Stimulated activated CD4-positive, alpha-beta T cell treated with anti-CD3 and anti-CD28 coated beads, TNF-alpha, amount 100 ng/mL, for 1 hour (primary cell): ENCODE measurements at regions not wholly inside any gene's neighbourhood (a gene's known extent, or its start where the extent isn't known, plus 50 kb on each side); places are given as distances from the start of the nearest gene placed in this dataset.
"Not testable (repeated sequence)": the region's sequence is repeated elsewhere in the genome, so short reads cannot be mapped to it uniquely, and the experiment has no call there.

Source experiments
- DNase-seq, 3 donors: peaks; one replicate each; pipeline ENCODE4 v3.0.0-alpha.2; 2020; ENCODE audit warnings: low read depth in 3 of 3, low spot score in 1 of 3

DNA sequence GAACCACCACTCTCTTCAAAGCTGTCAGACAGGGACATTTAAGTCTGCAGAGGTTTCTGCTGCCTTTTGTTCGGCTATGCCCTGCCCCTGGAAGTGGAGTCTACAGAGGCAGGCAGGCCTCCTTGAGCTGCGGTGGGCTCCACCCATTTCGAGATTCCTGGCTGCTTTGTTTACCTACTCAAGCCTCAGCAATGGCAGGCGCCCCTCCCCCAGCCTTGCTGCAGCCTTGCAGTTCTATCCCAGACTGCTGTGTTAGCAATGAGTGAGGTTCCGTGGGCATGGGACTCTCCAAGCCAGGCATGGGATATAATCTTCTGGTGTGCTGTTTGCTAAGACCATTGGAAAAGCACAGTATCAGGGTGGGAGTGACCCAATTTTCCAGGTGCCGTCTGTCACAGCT lies 417.2 kb downstream of the KIF20B start:
- DNase-seq: not testable (repeated sequence)

DNA sequence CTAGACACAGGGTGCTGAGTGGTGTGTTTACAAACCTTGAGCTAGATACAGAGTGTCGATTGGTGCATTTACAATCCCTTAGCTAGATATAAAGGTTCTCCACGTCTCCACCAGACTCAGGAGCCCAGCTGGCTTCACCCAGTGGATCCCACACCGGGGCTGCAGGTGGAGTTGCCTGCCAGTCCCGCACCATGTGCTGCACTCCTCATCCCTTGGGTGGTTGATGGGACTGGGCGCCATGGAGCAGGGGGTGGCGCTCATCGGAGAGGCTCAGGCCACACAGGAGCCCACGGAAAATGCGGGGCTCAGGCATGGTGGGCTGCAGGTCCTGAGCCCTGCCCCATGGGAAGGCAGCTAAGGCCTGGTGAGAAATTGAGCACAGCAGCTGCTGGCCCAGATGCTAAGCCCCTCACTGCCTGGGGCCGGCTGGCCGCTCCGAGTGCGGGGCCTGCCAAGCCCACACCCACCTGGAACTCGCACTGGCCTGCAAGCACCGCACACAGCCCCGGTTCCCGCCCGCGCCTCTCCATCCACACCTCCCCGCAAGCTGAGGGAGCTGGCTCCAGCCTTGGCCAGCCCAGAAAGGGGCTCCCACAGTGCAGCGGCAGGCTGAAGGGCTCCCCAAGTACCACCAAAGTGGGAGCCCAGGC lies 418.4 kb downstream of the KIF20B start:
- DNase-seq: not testable (repeated sequence)

DNA sequence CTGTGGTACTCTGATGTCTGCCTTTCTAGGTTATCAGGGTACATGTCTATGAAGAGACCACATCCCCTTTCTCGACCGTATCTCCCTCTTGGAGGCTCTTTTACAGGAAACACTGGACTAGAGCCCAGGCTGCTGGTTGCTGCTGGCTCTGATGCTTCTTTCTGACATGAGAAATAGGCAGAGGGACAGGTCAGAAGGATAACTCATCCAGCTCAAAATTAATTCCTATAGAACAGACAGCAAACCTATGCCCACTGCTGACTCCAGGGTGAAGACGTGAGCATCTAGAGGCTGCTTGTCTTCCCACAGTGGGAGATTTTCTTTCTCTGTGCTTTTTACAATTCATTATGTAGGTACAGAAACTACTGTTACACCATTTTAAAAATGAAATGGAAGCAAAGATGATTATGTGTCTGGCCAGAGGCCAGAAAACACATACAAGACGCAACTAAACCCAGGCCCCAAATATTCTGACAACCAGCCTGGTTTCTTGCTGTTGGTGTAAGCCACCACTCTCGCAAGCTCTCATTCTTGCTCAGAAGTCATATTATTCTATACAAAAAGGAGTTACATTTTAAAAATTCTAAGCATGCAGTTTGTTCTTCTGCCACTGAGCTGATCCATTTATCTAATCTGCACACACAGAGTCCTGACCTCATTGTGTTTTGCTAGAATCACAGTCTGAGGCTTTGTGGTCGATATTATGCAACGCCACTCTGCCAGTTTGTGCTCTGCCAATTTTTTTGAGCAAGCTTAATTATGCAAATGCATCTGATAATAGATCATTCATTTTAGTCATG lies 424.3 kb downstream of the KIF20B start:
- DNase-seq: no peak

DNA sequence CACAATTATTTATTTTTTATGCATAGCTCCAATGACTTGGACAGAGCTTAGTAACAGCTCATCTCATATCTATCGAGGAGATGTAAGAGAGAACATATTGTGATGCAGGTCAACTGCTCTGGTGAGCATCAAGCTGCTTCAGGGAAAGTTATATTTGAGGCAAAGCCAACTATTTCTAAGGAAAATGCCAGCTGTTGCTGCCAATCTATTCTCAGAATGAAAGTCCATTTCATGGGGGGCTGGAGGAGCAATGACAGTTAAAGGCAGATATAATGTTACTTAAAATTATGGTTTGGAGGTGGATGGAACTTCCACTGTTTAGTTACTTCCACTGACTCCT lies 424.8 kb downstream of the KIF20B start:
- no peak for DNase-seq

DNA sequence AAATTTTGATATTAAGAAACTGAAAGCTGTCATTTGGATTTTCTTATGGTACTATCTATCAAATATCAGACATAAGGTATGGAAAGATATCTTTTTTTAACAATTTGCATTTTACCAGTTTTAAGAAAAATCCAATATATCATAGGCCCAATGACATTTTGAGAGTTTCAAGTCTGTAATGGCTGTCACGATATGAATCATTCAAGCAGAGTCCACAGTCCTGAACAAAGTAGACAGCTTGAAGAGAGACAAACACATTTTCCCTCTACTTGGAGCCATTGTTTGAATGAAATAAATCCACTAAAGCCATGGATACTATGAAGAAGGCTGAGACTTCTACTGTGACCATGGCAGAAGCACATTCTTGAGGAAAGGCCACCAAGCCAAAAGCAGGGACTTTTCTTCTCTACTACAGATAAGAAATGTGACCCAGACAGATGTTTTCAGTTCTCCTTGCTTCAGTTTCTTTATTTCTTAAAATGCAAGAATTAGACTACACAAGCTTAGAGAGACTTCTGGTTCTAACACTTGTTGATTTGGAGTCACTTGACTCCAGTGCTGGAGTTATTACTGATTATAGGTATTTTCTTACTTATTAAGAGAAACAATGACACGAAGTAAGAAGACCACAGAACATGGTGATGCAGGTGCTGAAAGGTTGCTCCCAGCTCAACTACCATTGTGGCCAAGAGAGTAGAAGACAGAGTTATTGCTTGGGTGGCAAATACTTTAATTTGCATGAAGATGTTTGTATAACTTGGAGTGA lies 429.1 kb downstream of the KIF20B start:
- no peak for DNase-seq

DNA sequence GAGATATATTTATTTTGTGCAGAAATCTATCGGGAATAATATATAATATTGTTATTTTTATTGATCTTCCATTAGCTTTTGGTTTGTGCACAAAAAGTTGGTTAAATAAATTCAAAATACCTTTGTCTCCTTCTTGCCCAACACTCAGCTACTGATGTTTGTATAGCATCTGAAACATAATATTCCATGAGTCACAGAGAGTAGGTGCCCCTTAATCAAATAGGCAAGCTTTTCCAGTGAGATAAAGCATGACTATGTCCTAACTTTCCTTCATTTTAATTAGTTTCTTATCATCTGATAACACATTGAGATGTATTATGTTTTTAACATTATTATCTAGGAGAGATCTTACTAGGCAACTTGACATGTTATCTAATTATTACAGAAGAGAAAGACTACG lies 432.2 kb downstream of the KIF20B start:
- no peak for DNase-seq

GRCh38 chr10:90136731-90137316 lies 435.4 kb downstream of the KIF20B start:
- DNase-seq: no peak

- DNase-seq: no peak
Observed at GRCh38 chr10:90138844-90139243, 437.5 kb downstream of the KIF20B start.

DNA sequence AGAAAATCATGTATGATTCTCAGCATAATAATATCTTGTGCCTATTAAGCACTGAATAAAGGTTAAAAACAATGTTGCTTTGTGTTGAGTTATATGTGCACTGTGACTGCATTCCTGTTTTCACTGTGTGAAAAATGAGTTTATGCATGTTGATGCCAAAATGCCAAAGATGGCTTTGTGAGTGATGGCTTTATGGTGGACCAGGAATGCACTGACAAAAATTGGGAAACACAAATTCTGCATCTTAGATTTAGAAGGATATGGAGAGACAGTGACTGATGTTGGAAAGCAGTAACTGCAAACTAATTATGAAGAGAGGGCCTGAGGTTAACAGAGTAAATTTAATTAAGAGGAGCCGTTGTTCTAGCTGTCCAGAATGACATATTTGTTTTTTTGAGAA lies 440.4 kb downstream of the KIF20B start:
- DNase-seq: no peak

DNA sequence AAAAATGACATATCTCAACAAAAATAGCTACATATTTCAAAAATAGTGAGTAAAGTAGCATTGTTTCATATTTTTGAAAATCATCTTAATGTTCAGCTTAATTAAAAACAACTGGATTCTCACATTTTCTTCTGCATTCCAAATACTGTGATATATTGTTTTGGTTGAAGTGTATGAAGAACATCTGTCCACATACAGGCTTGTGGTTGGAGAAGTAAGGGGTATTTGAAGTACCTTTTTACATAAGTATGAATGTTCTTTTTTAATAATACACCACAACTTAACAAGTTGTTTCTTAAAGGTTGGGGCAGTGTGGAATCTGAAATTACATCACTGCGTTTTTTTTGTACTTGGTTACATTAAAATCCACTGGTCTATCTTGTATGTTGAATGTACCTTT lies 442.5 kb downstream of the KIF20B start:
- DNase-seq: no peak

DNA sequence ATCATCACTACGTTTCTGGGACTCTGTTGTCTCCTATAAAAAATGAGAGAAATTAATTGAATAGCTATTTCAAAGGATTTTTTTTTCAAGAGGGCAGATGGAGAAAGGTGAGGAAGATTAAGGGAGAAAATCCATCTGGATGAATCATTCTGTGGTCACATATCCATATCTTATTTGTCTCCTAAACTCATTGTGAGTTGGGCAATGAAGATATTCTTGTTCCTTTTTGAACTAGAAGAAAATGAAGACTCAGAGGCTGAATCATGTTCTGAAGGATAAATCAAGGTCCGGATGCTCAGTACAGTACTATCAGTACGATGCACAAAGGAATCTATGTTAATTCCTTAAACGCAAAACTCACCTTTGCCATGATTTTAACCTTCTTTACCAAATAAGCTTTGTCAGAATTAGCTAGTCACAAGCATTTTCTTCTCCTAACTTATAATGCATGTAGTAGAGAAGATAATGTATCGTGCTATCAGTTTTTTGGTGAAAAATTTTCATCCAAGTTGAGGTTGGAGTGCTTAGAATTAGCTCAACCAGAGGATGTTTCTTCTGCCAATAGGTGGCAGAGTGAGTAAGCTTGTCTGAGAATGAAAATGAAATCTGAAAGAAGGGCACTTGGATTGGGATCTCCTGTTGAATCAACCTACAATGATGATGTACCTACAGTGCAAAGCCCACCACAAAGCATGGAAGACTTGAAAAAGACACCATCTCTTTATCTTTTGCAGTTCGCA lies 446.9 kb downstream of the KIF20B start:
- no peak for DNase-seq

DNA sequence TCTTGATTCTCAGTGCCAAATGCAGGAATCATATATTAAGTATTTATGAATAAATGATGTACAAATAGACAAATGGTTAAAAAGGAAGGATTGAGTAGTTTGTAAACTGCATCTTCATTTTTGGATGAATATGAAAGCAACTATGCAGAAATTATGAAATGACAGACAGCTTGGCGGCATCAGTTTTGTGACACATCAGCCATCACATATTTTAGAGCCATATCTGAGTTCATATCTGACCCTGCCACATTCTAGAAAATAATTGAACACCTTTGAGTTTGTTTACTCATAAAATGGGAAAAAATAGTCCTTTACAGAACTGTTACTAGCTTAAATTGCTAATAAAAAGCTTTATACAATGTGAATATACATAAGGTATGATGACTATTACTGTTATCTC lies 448.2 kb downstream of the KIF20B start:
- no peak for DNase-seq

DNA sequence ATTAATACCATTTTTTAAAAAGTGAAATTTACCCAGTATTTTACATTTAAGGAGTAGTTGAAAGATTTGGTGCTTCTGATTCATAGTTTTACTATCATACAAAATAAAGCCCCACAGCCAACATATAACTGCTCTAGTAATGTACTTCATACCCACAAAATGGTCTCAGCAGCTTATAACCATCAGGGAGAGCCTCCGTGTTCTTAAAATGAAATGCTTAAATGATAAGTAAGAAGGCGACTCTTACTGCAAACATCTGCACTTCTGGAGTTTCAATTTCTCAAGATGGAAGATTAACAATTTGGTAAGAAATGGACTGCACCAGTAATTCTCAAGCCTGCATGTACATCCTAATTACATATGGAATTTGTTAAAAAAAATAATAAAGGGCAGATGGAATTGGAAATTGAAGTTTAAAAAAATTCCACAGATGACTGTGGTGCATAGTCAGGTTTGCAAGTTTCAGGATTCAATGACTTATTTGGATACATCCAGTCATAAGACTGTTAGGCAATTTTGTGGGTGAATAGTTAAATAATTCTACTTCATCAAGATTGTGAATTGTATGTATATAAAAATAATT lies 461.0 kb downstream of the KIF20B start:
- no peak for DNase-seq

DNA sequence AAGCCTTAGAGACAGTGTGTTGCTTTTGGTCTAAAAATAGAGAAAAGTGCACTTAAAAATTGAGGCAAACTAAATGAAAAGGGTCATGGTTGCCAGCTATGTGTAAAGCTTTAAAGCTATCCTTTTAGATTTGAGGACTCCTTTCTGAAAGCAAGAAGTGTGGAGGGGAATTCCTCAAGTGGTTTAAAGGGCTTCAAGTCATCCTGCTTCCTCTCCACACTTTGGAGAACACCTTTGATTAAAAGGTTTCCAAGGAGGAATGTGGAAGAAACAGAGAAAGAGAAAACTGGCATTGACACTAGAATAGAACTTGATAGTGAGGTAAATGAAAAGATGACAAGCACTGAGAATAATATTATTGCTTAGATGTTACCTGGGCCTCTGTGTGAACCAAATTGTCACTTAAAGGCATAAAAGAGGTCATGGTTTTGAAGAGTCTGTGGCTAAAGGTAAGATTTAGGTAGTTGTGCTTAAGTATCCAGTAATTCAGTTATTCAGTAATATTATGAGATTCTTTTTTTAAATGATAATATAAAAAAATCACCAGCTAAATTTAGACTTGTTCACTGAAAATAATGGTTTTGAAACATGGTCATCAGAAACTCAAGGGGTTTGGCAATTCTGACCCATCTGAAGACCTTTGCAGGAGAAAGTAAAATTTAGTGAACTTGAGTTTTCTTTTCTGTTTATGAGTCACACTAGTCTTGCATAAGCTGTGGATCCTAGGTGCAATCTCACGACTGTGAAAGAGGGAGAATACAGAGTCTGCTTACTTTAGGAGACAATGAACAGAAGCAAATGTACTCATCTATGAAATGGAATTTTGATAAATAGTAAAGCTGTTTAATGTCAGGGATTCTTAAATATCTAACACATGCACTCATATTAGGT lies 466.0 kb downstream of the KIF20B start:
- no peak for DNase-seq

DNA sequence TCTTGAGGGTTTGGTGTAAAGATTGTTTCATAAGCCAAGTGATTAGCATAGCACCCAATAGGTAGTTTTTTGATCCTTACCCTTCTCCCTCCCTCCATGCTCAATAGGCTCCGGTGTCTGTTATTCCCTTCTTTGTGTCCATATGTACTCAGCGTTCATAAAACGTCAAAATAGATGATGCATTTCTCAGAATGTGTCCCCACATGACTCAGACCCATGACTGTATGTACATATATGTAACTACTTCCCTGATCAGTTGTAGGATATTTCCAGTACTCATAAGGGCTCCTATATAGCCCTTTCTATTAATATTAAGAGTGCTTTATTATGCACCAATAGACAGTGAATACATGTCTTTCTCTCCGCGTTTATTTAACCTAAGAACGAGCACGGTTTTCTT lies 466.9 kb downstream of the KIF20B start:
- DNase-seq: no peak

DNA sequence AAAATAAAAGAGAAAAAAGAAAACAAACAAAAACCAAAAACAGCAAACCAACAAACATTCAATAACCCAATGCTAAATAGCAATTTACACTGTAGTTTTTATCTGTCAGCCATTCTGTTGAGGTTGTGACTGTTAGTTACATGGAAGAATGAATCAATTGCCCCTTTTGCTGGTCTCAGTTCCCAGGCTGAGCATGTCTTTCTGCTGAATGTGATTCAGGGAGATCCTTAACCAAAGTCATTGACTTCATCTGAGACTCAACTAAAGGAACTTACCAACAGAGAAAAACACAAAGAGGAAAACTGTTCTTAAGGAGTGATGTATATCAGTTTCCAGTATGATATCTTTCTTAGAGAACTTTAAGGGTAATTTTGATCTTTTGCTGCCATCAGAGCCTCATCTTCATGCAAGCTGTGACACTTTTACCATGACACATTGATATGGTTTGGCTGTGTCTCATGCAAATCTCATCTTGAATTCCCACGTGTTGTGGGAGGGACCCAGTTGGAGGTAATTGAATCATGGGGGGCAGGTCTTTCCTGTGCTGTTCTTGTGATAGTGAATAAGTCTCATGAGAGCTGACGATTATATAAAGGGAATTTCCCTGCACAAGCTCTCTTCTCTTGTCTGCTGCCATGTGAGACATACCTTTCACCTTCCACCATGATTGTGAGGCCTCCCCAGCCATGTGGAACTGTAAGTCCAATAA lies 469.8 kb downstream of the KIF20B start:
- no peak for DNase-seq

- DNase-seq: no peak
Observed at GRCh38 chr10:90174531-90174930, 473.1 kb downstream of the KIF20B start.

DNA sequence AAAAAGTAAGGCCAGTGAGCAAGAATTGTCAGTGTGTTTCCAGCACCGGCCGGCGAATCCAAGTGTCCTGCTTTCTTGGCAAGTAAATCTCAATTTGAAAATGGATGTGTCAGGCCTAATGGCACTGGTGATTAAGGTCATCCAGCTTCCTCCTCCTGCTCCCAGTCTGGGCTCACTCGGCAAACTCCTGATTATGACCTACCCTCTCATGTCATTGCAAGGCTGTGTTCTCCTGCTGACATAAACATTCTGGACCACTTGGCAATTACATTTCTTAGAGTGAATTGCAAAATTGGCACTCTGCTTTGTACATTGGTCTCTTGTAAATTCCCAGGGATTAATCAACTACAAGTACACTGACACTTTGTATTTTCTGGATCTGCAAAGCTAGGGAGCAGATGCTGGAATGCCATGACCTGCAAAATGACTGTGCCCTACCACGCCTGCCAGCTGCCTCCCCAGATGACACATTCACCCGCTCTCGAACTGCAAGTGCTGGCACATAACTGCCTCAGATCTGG lies 473.8 kb downstream of the KIF20B start:
- DNase-seq: no peak
